ENCODE measurements at regions not wholly inside any gene's neighbourhood (a gene's known extent, or its start where the extent isn't known, plus 50 kb on each side); places are given as distances from the start of the nearest gene placed in this dataset.

GRCh38 chr18:27549335-27550039 lies 364.4 kb upstream of the CHST9 start:
- intact Hi-C loops (cut with DNase I; ENCODE audit: low total_unique reads) (no loop called here), in situ Hi-C loops (cut with MboI; ENCODE audit: low pct_ligation_motif_present in 1 of 4, low pct_unique_long_range_greater_than_20kb in 1 of 4, low sequenced_read_pairs in 3 of 4) (loop anchor here in 1 of 4 donors (10.0 kb wide), 1 partner anchor 55 kb away; no protein-coding TSS in a partner anchor)
- Histone ChIP-seq H3K27me3 (no peaks in the 10 kb centered on the region), H3K36me3 (no peaks in the 10 kb centered on the region), H3K4me1 (no peaks in the 10 kb centered on the region), H3K4me3 (no peak overlapping the region), H3K9me3 (no peaks in the 10 kb centered on the region), H3K27ac (no peak overlapping the region)
- DNase-seq = no peak
- WGBS, 2 donors (ENCODE audit: low coverage in 1 of 2) = 67 to 74% methylated on average over 6 of the region's 6 CpGs
- TF ChIP-seq POLR2AphosphoS5 (IDR thresholded peaks at IDR 0.05) (no peak), CTCF (IDR thresholded peaks at IDR 0.05) (no peak), POLR2A (IDR thresholded peaks at IDR 0.05) (no peak)

GRCh38 chr18:27546991-27547390 lies 361.9 kb upstream of the CHST9 start:
- 80 to 86% methylated on average over 3 of the region's 3 CpGs for WGBS, 2 donors (ENCODE audit: low coverage in 1 of 2)
- TF ChIP-seq CTCF (IDR thresholded peaks at IDR 0.05) (no peak), POLR2A (IDR thresholded peaks at IDR 0.05) (no peak), POLR2AphosphoS5 (IDR thresholded peaks at IDR 0.05) (no peak), EP300 (IDR thresholded peaks at IDR 0.05; ENCODE audit: low read depth) (no peak)
- intact Hi-C loops (cut with DNase I; ENCODE audit: low total_unique reads) (no loop called here), in situ Hi-C loops (cut with MboI; ENCODE audit: low pct_ligation_motif_present in 1 of 4, low pct_unique_long_range_greater_than_20kb in 1 of 4, low sequenced_read_pairs in 3 of 4) (loop anchor here in 1 of 4 donors (10.0 kb wide), 1 partner anchor 58 kb away; no protein-coding TSS in a partner anchor)
- Histone ChIP-seq H3K4me3 (no peak overlapping the region), H3K9me3 (no peaks in the 10 kb centered on the region), H3K36me3 (no peaks in the 10 kb centered on the region), H3K27ac (no peak overlapping the region), H3K27me3 (no peaks in the 10 kb centered on the region), H3K4me1 (no peaks in the 10 kb centered on the region)
- DNase-seq = no peak

DNA sequence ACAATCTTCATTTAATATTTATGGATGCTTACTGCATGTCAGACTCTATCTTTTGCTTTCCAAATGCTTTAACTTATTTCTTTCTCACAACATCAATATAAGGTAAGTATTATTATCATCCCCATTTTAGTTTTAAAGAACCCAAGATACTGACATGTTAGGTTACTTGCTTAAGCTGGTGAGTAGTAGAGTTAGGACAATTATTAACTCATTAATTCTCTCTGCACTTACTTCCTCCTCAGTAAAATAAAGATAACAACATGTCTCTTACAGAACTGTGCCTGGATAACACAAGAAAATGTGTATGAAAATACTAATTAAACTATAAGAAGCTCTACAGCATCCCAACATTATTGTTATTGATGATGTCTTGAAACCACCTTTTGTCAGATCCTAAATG lies 359.1 kb upstream of the CHST9 start:
- TF ChIP-seq EP300 (IDR thresholded peaks at IDR 0.05; ENCODE audit: low read depth) = no peak
- no peak for TF ChIP-seq CTCF (IDR thresholded peaks at IDR 0.05)
- no peak for TF ChIP-seq POLR2A (IDR thresholded peaks at IDR 0.05)
- TF ChIP-seq POLR2AphosphoS5 (IDR thresholded peaks at IDR 0.05) = no peak
- intact Hi-C loops (cut with DNase I; ENCODE audit: low total_unique reads) = no loop called here
- no peak overlapping the region for H3K27ac ChIP-seq

DNA sequence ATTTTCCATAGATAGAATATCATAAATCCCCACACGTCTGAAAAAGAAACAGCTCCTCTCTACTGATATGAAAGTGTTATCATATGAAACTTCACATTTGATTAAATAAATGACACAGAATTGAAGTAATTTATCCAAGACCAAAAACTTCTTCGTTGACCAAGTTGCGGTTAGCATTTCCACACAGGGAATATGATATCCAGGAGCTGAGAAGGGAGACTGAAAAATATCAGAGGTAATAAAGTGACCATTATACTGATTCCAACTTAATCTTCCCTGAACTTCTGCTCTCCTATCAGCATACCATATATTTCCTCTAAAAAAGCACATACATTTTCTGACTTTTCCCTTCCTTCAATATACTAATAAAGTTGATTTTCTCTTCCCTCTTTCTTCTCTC lies 356.2 kb upstream of the CHST9 start:
- in situ Hi-C loops (cut with MboI; ENCODE audit: low pct_ligation_motif_present in 1 of 4, low pct_unique_long_range_greater_than_20kb in 1 of 4, low sequenced_read_pairs in 3 of 4) = loop anchor here in 1 of 4 donors (10.0 kb wide), 1 partner anchor 64 kb away; no protein-coding TSS in a partner anchor
- 78 to 83% methylated on average over 3 of the region's 3 CpGs for WGBS, 2 donors (ENCODE audit: low coverage in 1 of 2)
- no peak for DNase-seq
- no peaks in the 10 kb centered on the region for H3K36me3 ChIP-seq
- TF ChIP-seq CTCF (IDR thresholded peaks at IDR 0.05) (no peak), POLR2AphosphoS5 (IDR thresholded peaks at IDR 0.05) (no peak), EP300 (IDR thresholded peaks at IDR 0.05; ENCODE audit: low read depth) (no peak), POLR2A (IDR thresholded peaks at IDR 0.05) (no peak)
- H3K4me1 ChIP-seq = no peaks in the 10 kb centered on the region
- intact Hi-C loops (cut with DNase I; ENCODE audit: low total_unique reads) = no loop called here
- H3K27ac ChIP-seq = no peak overlapping the region
- no peaks in the 10 kb centered on the region for H3K9me3 ChIP-seq
- H3K4me3 ChIP-seq = no peak overlapping the region
- H3K27me3 ChIP-seq = no peaks in the 10 kb centered on the region

More for the DNA sequence above, 359.1 kb upstream of the CHST9 start:
- H3K36me3 ChIP-seq = no peaks in the 10 kb centered on the region
- H3K9me3 ChIP-seq = no peaks in the 10 kb centered on the region
- DNase-seq = no peak
- H3K4me3 ChIP-seq = no peak overlapping the region
- in situ Hi-C loops (cut with MboI; ENCODE audit: low pct_ligation_motif_present in 1 of 4, low pct_unique_long_range_greater_than_20kb in 1 of 4, low sequenced_read_pairs in 3 of 4) = loop anchor here in 1 of 4 donors (10.0 kb wide), 1 partner anchor 61 kb away; no protein-coding TSS in a partner anchor
- no peaks in the 10 kb centered on the region for H3K27me3 ChIP-seq
- no peaks in the 10 kb centered on the region for H3K4me1 ChIP-seq
